ENCODE measurements at regions not wholly inside any gene's neighbourhood (a gene's known extent, or its start where the extent isn't known, plus 50 kb on each side); places are given as distances from the start of the nearest gene placed in this dataset.

DNA sequence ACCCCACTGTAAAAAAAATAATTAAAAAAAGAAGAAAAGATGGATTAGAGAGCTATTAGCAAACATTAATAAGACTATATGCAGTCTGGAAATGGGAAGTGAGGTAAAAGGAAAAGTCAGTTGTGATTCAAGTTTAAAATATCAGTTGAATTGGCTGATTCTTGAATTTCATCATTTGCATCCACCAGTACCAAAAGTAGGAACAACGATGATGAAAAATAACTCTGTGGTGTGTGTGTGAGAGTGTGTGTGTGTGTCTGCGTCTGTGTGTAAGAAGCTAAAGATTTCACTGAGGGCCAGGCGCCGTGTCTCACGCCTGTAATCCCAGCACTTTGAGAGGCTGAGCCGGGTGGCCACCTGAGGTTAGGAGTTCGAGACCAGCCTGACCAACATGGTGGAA, 56.0 kb upstream of the SLC4A7 start:
- H3K9me3 Mint-ChIP-seq, result no peaks in the 10 kb centered on the region; a peak in 1 of 5 replicates
- Histone ChIP-seq H2AFZ (ENCODE audit: low read length) (no peak overlapping the region), H3K4me2 (ENCODE audit: insufficient read depth, insufficient read length, low read length) (no peak overlapping the region), H2BK15ac (ENCODE audit: low read depth, low read length) (no peak overlapping the region), H2BK12ac (ENCODE audit: insufficient read length, low read depth, low read length) (no peak overlapping the region), H3K56ac (ENCODE audit: insufficient read length, low read depth, low read length) (no peak overlapping the region), H4K20me1 (ENCODE audit: control insufficient read depth, insufficient read depth, insufficient read length) (no peaks in the 10 kb centered on the region), H3K18ac (ENCODE audit: insufficient read length, low read depth, low read length) (no peak overlapping the region), H2BK120ac (ENCODE audit: low read depth, low read length, poor library complexity, severe bottlenecking) (no peak overlapping the region), H4K91ac (ENCODE audit: insufficient read length, low read depth, low read length) (no peak overlapping the region), H3K79me1 (ENCODE audit: insufficient read depth, low read depth, low read length, poor library complexity, severe bottlenecking) (no peaks in the 10 kb centered on the region), H3K79me2 (ENCODE audit: insufficient read depth, low read length) (no peaks in the 10 kb centered on the region), H2BK5ac (ENCODE audit: insufficient read length, low read length) (no peak overlapping the region), H3K14ac (ENCODE audit: insufficient read depth, low read length) (no peak overlapping the region), H3K9me3 (ENCODE audit: control insufficient read depth, low read depth, low read length) (no peaks in the 10 kb centered on the region), H3K23me2 (ENCODE audit: insufficient read length, low read depth, low read length, poor library complexity, severe bottlenecking) (no peaks in the 10 kb centered on the region), H2BK20ac (ENCODE audit: low read depth, low read length, poor library complexity, severe bottlenecking) (no peak overlapping the region), H2AK5ac (ENCODE audit: insufficient read length, low read length) (no peak overlapping the region), H4K8ac (replicated peaks; ENCODE audit: insufficient read length, low read depth, low read length) (no peak overlapping the region), H4K5ac (ENCODE audit: insufficient read length, low read depth, low read length) (no peak overlapping the region), H3K27me3 (ENCODE audit: insufficient read depth, low read length) (no peaks in the 10 kb centered on the region), H3K27ac (ENCODE audit: insufficient read length, low read depth, low read length) (no peak overlapping the region), H3T11ph (ENCODE audit: low read length) (no peak overlapping the region), H3K4me1 (ENCODE audit: insufficient read depth, low read length) (peaks cover 10% of the 10 kb centered on the region; the same call in 1 of the 2 replicates), H3K9ac (ENCODE audit: extremely low read depth, insufficient read length, low read length) (no peak overlapping the region), H3K23ac (ENCODE audit: insufficient read length, low read depth, low read length) (no peak overlapping the region), H3K4ac (ENCODE audit: low read depth, low read length) (no peak overlapping the region)
- TF ChIP-seq, protein P1, sequence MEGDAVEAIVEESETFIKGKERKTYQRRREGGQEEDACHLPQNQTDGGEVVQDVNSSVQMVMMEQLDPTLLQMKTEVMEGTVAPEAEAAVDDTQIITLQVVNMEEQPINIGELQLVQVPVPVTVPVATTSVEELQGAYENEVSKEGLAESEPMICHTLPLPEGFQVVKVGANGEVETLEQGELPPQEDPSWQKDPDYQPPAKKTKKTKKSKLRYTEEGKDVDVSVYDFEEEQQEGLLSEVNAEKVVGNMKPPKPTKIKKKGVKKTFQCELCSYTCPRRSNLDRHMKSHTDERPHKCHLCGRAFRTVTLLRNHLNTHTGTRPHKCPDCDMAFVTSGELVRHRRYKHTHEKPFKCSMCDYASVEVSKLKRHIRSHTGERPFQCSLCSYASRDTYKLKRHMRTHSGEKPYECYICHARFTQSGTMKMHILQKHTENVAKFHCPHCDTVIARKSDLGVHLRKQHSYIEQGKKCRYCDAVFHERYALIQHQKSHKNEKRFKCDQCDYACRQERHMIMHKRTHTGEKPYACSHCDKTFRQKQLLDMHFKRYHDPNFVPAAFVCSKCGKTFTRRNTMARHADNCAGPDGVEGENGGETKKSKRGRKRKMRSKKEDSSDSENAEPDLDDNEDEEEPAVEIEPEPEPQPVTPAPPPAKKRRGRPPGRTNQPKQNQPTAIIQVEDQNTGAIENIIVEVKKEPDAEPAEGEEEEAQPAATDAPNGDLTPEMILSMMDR (conservative IDR thresholded peaks at IDR 0.05), result no peak
- no peaks in the 10 kb centered on the region; a peak in 1 of 7 replicates for H3K36me3 Mint-ChIP-seq (ENCODE audit: insufficient read depth in 1 of 3, low read depth in 3 of 3)
- no peak for DNase-seq
- no peaks in the 10 kb centered on the region; the same call in 1 of the 2 replicates for H3K27me3 Mint-ChIP-seq (ENCODE audit: low read depth)
- no CpG with 5 or more reads among the region's 7 CpGs for WGBS (ENCODE audit: extremely low coverage, insufficient read length, low lambda C conversion rate)
- peaks cover 38 to 39% of the 10 kb centered on the region in 2 experiments for H3K4me1 Mint-ChIP-seq
- no peak overlapping the region for H3K4me3 Mint-ChIP-seq
- peak overlapping the region in 1 of 3 experiments; percentile 21; a peak in 2 of 7 replicates for H3K27ac Mint-ChIP-seq
